ENCODE measurements at regions not wholly inside any gene's neighbourhood (a gene's known extent, or its start where the extent isn't known, plus 50 kb on each side); places are given as distances from the start of the nearest gene placed in this dataset.

DNA sequence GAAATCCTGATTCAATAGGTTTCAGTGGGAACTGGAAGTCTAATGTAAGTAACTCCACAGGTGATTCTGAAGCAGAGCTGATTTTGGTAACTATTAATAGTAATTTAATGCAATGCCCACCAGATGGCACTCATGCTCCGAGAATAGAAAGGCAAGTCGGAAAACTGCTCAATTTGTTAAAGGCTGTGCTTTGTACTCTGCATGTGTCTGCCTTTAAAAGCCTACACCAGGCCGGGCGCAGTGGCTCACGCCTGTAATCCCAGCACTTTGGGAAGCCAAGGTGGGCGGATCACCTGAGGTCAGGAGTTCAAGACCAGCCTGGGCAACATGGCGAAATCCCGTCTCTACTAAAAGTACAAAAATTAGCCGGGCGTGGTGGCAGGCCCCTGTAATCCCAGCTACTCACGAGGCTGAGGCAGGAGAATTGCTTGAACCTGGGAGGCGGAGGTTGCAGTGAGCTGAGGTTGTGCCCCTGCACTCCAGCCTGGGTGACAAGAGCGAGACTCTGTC, 80.1 kb downstream of the OR13A1 start:
- TF ChIP-seq RAD21 (IDR thresholded peaks at IDR 0.05; ENCODE audit: low read depth): peak; percentile 83

DNA sequence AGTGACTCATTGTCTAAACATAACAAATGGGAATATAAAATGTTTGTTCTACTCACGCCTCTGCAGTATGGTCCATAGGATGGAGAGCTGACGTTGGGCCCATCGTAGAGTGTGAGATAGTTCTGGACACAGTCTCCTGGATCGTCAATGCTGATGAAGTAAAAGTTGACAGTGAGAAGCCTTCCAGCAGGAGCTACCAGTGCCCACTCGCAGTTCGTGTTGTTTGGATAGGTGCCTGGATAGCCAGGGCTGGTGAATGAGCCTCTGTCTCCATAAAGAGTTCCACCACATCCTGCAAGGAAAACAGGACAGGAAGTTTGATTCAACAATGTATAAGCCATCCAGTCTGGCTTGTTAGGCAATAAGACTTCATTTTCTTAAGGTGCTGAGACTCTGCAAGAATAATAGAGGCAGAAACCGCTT, 79.6 kb downstream of the OR13A1 start:
- no peak for TF ChIP-seq YY1 (IDR thresholded peaks at IDR 0.05; ENCODE audit: low read depth)
- TF ChIP-seq, protein P1, sequence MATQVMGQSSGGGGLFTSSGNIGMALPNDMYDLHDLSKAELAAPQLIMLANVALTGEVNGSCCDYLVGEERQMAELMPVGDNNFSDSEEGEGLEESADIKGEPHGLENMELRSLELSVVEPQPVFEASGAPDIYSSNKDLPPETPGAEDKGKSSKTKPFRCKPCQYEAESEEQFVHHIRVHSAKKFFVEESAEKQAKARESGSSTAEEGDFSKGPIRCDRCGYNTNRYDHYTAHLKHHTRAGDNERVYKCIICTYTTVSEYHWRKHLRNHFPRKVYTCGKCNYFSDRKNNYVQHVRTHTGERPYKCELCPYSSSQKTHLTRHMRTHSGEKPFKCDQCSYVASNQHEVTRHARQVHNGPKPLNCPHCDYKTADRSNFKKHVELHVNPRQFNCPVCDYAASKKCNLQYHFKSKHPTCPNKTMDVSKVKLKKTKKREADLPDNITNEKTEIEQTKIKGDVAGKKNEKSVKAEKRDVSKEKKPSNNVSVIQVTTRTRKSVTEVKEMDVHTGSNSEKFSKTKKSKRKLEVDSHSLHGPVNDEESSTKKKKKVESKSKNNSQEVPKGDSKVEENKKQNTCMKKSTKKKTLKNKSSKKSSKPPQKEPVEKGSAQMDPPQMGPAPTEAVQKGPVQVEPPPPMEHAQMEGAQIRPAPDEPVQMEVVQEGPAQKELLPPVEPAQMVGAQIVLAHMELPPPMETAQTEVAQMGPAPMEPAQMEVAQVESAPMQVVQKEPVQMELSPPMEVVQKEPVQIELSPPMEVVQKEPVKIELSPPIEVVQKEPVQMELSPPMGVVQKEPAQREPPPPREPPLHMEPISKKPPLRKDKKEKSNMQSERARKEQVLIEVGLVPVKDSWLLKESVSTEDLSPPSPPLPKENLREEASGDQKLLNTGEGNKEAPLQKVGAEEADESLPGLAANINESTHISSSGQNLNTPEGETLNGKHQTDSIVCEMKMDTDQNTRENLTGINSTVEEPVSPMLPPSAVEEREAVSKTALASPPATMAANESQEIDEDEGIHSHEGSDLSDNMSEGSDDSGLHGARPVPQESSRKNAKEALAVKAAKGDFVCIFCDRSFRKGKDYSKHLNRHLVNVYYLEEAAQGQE (IDR thresholded peaks at IDR 0.05; ENCODE audit: low read depth): no peak
- TF ChIP-seq TAF1 (IDR thresholded peaks at IDR 0.05; ENCODE audit: low read depth): no peak
- TF ChIP-seq, protein P2, sequence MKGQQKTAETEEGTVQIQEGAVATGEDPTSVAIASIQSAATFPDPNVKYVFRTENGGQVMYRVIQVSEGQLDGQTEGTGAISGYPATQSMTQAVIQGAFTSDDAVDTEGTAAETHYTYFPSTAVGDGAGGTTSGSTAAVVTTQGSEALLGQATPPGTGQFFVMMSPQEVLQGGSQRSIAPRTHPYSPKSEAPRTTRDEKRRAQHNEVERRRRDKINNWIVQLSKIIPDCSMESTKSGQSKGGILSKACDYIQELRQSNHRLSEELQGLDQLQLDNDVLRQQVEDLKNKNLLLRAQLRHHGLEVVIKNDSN (IDR thresholded peaks at IDR 0.05): no peak
- TF ChIP-seq NFIC (IDR thresholded peaks at IDR 0.05): no peak
- TF ChIP-seq EGR1 (IDR thresholded peaks at IDR 0.05): no peak
- no peak for TF ChIP-seq TCF12 (IDR thresholded peaks at IDR 0.05; ENCODE audit: low read depth)
- no peak for TF ChIP-seq FOXM1 (IDR thresholded peaks at IDR 0.05; ENCODE audit: borderline replicate concordance, low read depth)
- TF ChIP-seq TEAD4 (IDR thresholded peaks at IDR 0.05): no peak
- TF ChIP-seq ZBTB7A (IDR thresholded peaks at IDR 0.05; ENCODE audit: low read depth): no peak
- TF ChIP-seq EP300 (IDR thresholded peaks at IDR 0.05; ENCODE audit: borderline replicate concordance): no peak
- no peak for TF ChIP-seq CEBPB (IDR thresholded peaks at IDR 0.05)
- no peak for TF ChIP-seq RAD21 (IDR thresholded peaks at IDR 0.05; ENCODE audit: low read depth)
- TF ChIP-seq, protein P3, sequence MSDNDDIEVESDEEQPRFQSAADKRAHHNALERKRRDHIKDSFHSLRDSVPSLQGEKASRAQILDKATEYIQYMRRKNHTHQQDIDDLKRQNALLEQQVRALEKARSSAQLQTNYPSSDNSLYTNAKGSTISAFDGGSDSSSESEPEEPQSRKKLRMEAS (IDR thresholded peaks at IDR 0.05): no peak
- TF ChIP-seq CREB1 (IDR thresholded peaks at IDR 0.05; ENCODE audit: low read depth): no peak

DNA sequence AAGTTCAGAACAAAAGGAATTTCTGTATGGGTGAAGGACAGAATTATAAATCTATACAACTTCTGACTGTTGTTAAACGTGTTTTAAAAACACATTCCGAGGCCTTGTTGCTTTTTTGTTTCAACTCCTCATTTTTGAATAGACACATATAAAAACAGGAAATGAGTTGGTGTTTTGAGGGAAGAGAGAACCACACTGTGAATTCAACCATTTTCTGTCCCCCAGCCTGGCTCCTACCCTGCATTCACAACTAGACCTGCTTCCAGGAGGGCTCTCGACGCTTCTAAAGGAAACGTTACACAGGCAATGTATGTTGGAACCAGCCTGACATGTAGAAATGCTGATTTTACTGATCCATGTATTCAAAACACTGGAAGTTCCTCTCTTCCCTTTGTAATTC, 76.5 kb downstream of the OR13A1 start:
- TF ChIP-seq, protein P1 (IDR thresholded peaks at IDR 0.05; ENCODE audit: low read depth): no peak
- no peak for TF ChIP-seq TCF12 (IDR thresholded peaks at IDR 0.05; ENCODE audit: low read depth)
- TF ChIP-seq RAD21 (IDR thresholded peaks at IDR 0.05; ENCODE audit: low read depth): no peak
- no peak for TF ChIP-seq EGR1 (IDR thresholded peaks at IDR 0.05)
- no peak for TF ChIP-seq CREB1 (IDR thresholded peaks at IDR 0.05; ENCODE audit: low read depth)
- no peak for TF ChIP-seq TAF1 (IDR thresholded peaks at IDR 0.05; ENCODE audit: low read depth)
- no peak for TF ChIP-seq YY1 (IDR thresholded peaks at IDR 0.05; ENCODE audit: low read depth)
- TF ChIP-seq TEAD4 (IDR thresholded peaks at IDR 0.05): no peak
- TF ChIP-seq, protein P2 (IDR thresholded peaks at IDR 0.05): no peak
- TF ChIP-seq NFIC (IDR thresholded peaks at IDR 0.05): no peak
- no peak for TF ChIP-seq EP300 (IDR thresholded peaks at IDR 0.05; ENCODE audit: borderline replicate concordance)
- no peak for TF ChIP-seq CEBPB (IDR thresholded peaks at IDR 0.05)
- TF ChIP-seq FOXM1 (IDR thresholded peaks at IDR 0.05; ENCODE audit: borderline replicate concordance, low read depth): no peak
- TF ChIP-seq, protein P3 (IDR thresholded peaks at IDR 0.05): no peak
- TF ChIP-seq ZBTB7A (IDR thresholded peaks at IDR 0.05; ENCODE audit: low read depth): no peak

DNA sequence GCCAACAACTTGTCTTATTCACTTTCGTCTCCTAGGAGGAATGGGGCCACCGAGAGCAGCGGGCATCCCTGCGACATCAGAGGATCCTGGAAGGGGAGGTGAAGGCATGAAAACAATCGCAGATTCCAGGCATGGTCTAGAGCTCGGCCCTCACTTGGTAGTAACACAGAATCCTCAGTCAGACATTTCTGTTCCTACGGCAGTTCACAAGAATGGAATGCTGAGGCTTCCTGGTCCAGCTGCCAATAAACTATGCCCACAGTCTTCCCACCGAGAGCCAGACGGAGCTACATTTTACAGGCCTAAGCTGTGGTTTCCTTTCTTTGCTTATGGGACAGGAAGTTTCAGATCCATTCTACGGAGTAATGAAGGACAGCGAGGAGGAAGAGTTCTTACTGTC, 75.8 kb downstream of the OR13A1 start:
- TF ChIP-seq YY1 (IDR thresholded peaks at IDR 0.05; ENCODE audit: low read depth) (no peak), CREB1 (IDR thresholded peaks at IDR 0.05; ENCODE audit: low read depth) (no peak), ZBTB7A (IDR thresholded peaks at IDR 0.05; ENCODE audit: low read depth) (no peak), NFIC (IDR thresholded peaks at IDR 0.05) (no peak), CEBPB (IDR thresholded peaks at IDR 0.05) (no peak), RAD21 (IDR thresholded peaks at IDR 0.05; ENCODE audit: low read depth) (no peak), EGR1 (IDR thresholded peaks at IDR 0.05) (no peak), TAF1 (IDR thresholded peaks at IDR 0.05; ENCODE audit: low read depth) (no peak), TEAD4 (IDR thresholded peaks at IDR 0.05) (no peak), TCF12 (IDR thresholded peaks at IDR 0.05; ENCODE audit: low read depth) (no peak), EP300 (IDR thresholded peaks at IDR 0.05; ENCODE audit: borderline replicate concordance) (no peak), FOXM1 (IDR thresholded peaks at IDR 0.05; ENCODE audit: borderline replicate concordance, low read depth) (no peak)
- TF ChIP-seq, protein P2 (IDR thresholded peaks at IDR 0.05): no peak
- TF ChIP-seq, protein P3 (IDR thresholded peaks at IDR 0.05): no peak
- TF ChIP-seq, protein P1 (IDR thresholded peaks at IDR 0.05; ENCODE audit: low read depth): no peak

Measured in Ishikawa (cell line).